ENCODE measurements at regions not wholly inside any gene's neighbourhood (a gene's known extent, or its start where the extent isn't known, plus 50 kb on each side); places are given as distances from the start of the nearest gene placed in this dataset.

GRCh38 chr4:126778348-126778747 is 854.4 kb upstream of the INTU start:
- TF ChIP-seq EP300 (IDR thresholded peaks at IDR 0.05) (no peak), CTCF (IDR thresholded peaks at IDR 0.05) (no peak)
